ENCODE measurements at regions not wholly inside any gene's neighbourhood (a gene's known extent, or its start where the extent isn't known, plus 50 kb on each side); places are given as distances from the start of the nearest gene placed in this dataset.

GRCh38 chr1:95475686-95476457 lies 241.9 kb downstream of the RWDD3 start:
- no peak overlapping the region for H3K9ac ChIP-seq (ENCODE audit: low read depth, low read length, poor library complexity, severe bottlenecking)
- no peaks in the 10 kb centered on the region for H3K9me2 ChIP-seq (replicated peaks; ENCODE audit: low read depth, low read length)
- H3F3A ChIP-seq (ENCODE audit: low read depth) = no peaks in the 10 kb centered on the region
- H3K9me3 ChIP-seq (ENCODE audit: insufficient read depth, low read depth, low read length) = no peaks in the 10 kb centered on the region
- no peaks in the 10 kb centered on the region for H3K79me2 ChIP-seq (ENCODE audit: insufficient read depth, low read length)
- H3K27me3 ChIP-seq (ENCODE audit: insufficient read depth, low read length, poor library complexity, severe bottlenecking) = no peaks in the 10 kb centered on the region
- no peak overlapping the region for H3K4me2 ChIP-seq (ENCODE audit: low read depth, low read length, poor library complexity, severe bottlenecking)
- no peaks in the 10 kb centered on the region for H3K36me3 ChIP-seq (ENCODE audit: insufficient read depth, low read length)
- H3K4me3 ChIP-seq (ENCODE audit: low read length, poor library complexity, severe bottlenecking) = no peak overlapping the region
- no peaks in the 10 kb centered on the region for H4K20me1 ChIP-seq (ENCODE audit: insufficient read depth, low read length, poor library complexity, severe bottlenecking)
- TF ChIP-seq EZH2phosphoT487 (IDR thresholded peaks at IDR 0.05; ENCODE audit: borderline replicate concordance) (no peak), CTCF (conservative IDR thresholded peaks at IDR 0.05; ENCODE audit: low read length) (no peak)
- no peak overlapping the region for H2AFZ ChIP-seq (ENCODE audit: low read length)
- H3K4me1 ChIP-seq (ENCODE audit: insufficient read depth, low read length, poor library complexity, severe bottlenecking) = no peaks in the 10 kb centered on the region

- Histone ChIP-seq H4K20me1 (ENCODE audit: insufficient read depth, low read length, poor library complexity, severe bottlenecking) (no peaks in the 10 kb centered on the region), H3K27me3 (ENCODE audit: insufficient read depth, low read length, poor library complexity, severe bottlenecking) (no peaks in the 10 kb centered on the region), H3K4me2 (ENCODE audit: low read depth, low read length, poor library complexity, severe bottlenecking) (no peak overlapping the region), H3K9ac (ENCODE audit: low read depth, low read length, poor library complexity, severe bottlenecking) (no peak overlapping the region), H2AFZ (ENCODE audit: low read length) (no peak overlapping the region), H3K9me2 (replicated peaks; ENCODE audit: low read depth, low read length) (no peaks in the 10 kb centered on the region), H3K4me1 (ENCODE audit: insufficient read depth, low read length, poor library complexity, severe bottlenecking) (no peaks in the 10 kb centered on the region), H3K4me3 (ENCODE audit: low read length, poor library complexity, severe bottlenecking) (no peak overlapping the region), H3K79me2 (ENCODE audit: insufficient read depth, low read length) (no peaks in the 10 kb centered on the region), H3K9me3 (ENCODE audit: insufficient read depth, low read depth, low read length) (no peaks in the 10 kb centered on the region), H3K36me3 (ENCODE audit: insufficient read depth, low read length) (no peaks in the 10 kb centered on the region), H3F3A (ENCODE audit: low read depth) (no peaks in the 10 kb centered on the region)
- no peak for TF ChIP-seq CTCF (conservative IDR thresholded peaks at IDR 0.05; ENCODE audit: low read length)
- no peak for TF ChIP-seq EZH2phosphoT487 (IDR thresholded peaks at IDR 0.05; ENCODE audit: borderline replicate concordance)
These were observed 262.3 kb downstream of the RWDD3 start for GRCh38 chr1:95496307-95496706.

- no peak overlapping the region for H2AFZ ChIP-seq (ENCODE audit: low read length)
- no peaks in the 10 kb centered on the region for H3K4me1 ChIP-seq (ENCODE audit: insufficient read depth, low read length, poor library complexity, severe bottlenecking)
- no peak overlapping the region for H3K9ac ChIP-seq (ENCODE audit: low read depth, low read length, poor library complexity, severe bottlenecking)
- no peaks in the 10 kb centered on the region for H4K20me1 ChIP-seq (ENCODE audit: insufficient read depth, low read length, poor library complexity, severe bottlenecking)
- H3K9me2 ChIP-seq (replicated peaks; ENCODE audit: low read depth, low read length) = no peaks in the 10 kb centered on the region
- H3K36me3 ChIP-seq (ENCODE audit: insufficient read depth, low read length) = no peaks in the 10 kb centered on the region
- H3F3A ChIP-seq (ENCODE audit: low read depth) = no peaks in the 10 kb centered on the region
- H3K4me3 ChIP-seq (ENCODE audit: low read length, poor library complexity, severe bottlenecking) = no peak overlapping the region
- H3K27me3 ChIP-seq (ENCODE audit: insufficient read depth, low read length, poor library complexity, severe bottlenecking) = no peaks in the 10 kb centered on the region
- no peak for TF ChIP-seq CTCF (conservative IDR thresholded peaks at IDR 0.05; ENCODE audit: low read length)
- no peak for TF ChIP-seq EZH2phosphoT487 (IDR thresholded peaks at IDR 0.05; ENCODE audit: borderline replicate concordance)
- no peak overlapping the region for H3K4me2 ChIP-seq (ENCODE audit: low read depth, low read length, poor library complexity, severe bottlenecking)
- H3K79me2 ChIP-seq (ENCODE audit: insufficient read depth, low read length) = no peaks in the 10 kb centered on the region
- no peaks in the 10 kb centered on the region for H3K9me3 ChIP-seq (ENCODE audit: insufficient read depth, low read depth, low read length)
These were observed 262.8 kb downstream of the RWDD3 start for GRCh38 chr1:95496773-95497172.
